Tibial nerve (tissue), 4 donors: ENCODE measurements at regions not wholly inside any gene's neighbourhood (a gene's known extent, or its start where the extent isn't known, plus 50 kb on each side); places are given as distances from the start of the nearest gene placed in this dataset.

Experiments
- EP300 ChIP-seq, 2 donors: sonication (generic); formaldehyde crosslinking; IDR thresholded peaks; one replicate each; pipeline ENCODE4 v1.6.1; 2017; ENCODE audit warnings: antibody characterized with exemption in 2 of 2, mild to moderate bottlenecking in 1 of 2
- TF ChIP-seq, protein P1 (sequence below), 5 experiments: fragments of 200-600 bp in 3 of 5; fragments of 450-650 bp in 2 of 5; sonication (generic) in 3 of 5; IDR thresholded peaks; one replicate each; pipeline ENCODE4 v1.5.1; 2016 to 2019; ENCODE audit warnings: antibody characterized with exemption in 5 of 5, mild to moderate bottlenecking in 3 of 5, moderate library complexity in 2 of 5

DNA sequence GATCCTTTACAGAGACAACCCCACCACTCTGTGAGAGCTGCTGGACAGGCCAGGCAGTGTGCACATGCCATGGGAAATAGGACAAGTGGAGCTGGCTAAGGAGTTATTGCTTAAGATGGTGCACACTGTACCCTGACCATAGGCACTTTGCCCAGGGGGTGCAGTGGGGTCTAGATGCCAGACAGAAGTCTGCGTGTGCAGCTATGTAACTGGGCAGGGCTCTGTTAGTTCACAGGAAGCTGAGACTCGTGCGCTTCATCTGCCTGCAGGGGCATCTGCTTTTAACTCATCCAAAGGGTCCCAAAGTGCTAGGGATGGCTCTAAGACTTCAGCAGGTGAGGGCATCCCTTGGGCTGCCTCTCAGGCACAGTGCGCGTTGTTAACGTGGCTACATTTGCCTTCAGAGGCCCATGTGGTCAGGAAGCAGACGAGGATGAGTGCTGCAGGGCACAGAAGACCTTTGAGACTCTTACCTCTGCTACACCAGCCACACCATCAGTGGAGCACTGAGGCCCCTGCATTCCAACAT is 77.7 kb upstream of the GPR26 start:
- TF ChIP-seq, protein P1, sequence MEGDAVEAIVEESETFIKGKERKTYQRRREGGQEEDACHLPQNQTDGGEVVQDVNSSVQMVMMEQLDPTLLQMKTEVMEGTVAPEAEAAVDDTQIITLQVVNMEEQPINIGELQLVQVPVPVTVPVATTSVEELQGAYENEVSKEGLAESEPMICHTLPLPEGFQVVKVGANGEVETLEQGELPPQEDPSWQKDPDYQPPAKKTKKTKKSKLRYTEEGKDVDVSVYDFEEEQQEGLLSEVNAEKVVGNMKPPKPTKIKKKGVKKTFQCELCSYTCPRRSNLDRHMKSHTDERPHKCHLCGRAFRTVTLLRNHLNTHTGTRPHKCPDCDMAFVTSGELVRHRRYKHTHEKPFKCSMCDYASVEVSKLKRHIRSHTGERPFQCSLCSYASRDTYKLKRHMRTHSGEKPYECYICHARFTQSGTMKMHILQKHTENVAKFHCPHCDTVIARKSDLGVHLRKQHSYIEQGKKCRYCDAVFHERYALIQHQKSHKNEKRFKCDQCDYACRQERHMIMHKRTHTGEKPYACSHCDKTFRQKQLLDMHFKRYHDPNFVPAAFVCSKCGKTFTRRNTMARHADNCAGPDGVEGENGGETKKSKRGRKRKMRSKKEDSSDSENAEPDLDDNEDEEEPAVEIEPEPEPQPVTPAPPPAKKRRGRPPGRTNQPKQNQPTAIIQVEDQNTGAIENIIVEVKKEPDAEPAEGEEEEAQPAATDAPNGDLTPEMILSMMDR (IDR thresholded peaks at IDR 0.05), result no peak
- no peak for TF ChIP-seq EP300 (IDR thresholded peaks at IDR 0.05)
